ENCODE measurements at regions not wholly inside any gene's neighbourhood (a gene's known extent, or its start where the extent isn't known, plus 50 kb on each side); places are given as distances from the start of the nearest gene placed in this dataset.

GRCh38 chr13:86174622-86175021 lies 375.4 kb upstream of the SLITRK6 start:
- Mint-ChIP-seq H3K36me3 (ENCODE audit: unreplicated experiment) (no peaks in the 10 kb centered on the region), H3K4me1 (ENCODE audit: unreplicated experiment) (no peaks in the 10 kb centered on the region), H3K27me3 (ENCODE audit: unreplicated experiment) (peaks cover 2% of the 10 kb centered on the region), H3K9me3 (ENCODE audit: unreplicated experiment) (no peaks in the 10 kb centered on the region), H3K4me3 (ENCODE audit: unreplicated experiment) (no peak overlapping the region), H3K27ac (ENCODE audit: unreplicated experiment) (no peak overlapping the region)
- TF ChIP-seq CTCF (IDR thresholded peaks at IDR 0.05): peak; percentile 25
- no peak for DNase-seq (ENCODE audit: extremely low spot score, unreplicated experiment)

DNA sequence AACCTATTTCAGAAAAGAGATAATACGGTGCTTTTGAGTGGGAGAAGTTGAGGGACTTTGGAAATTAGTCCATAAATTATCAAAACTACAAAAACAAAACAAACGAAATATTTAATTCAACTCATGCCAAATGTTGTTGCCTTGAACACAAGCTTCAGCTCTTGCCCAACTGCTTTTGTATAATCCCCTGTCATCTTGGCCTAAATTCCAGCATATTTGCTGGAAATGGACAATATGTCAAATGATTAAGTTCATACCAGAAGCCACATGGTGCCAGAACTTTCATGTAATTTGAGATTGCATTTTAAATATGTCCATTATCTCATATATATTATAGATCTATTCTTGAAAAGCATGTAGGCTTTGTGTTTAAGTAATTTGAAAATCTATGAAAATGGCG lies 373.7 kb upstream of the SLITRK6 start:
- Mint-ChIP-seq H3K4me1 (ENCODE audit: unreplicated experiment) (no peaks in the 10 kb centered on the region), H3K4me3 (ENCODE audit: unreplicated experiment) (no peak overlapping the region), H3K36me3 (ENCODE audit: unreplicated experiment) (no peaks in the 10 kb centered on the region), H3K9me3 (ENCODE audit: unreplicated experiment) (no peaks in the 10 kb centered on the region), H3K27ac (ENCODE audit: unreplicated experiment) (no peak overlapping the region), H3K27me3 (ENCODE audit: unreplicated experiment) (peaks cover 2% of the 10 kb centered on the region)
- TF ChIP-seq CTCF (IDR thresholded peaks at IDR 0.05): no peak
- no peak for DNase-seq (ENCODE audit: extremely low spot score, unreplicated experiment)

DNA sequence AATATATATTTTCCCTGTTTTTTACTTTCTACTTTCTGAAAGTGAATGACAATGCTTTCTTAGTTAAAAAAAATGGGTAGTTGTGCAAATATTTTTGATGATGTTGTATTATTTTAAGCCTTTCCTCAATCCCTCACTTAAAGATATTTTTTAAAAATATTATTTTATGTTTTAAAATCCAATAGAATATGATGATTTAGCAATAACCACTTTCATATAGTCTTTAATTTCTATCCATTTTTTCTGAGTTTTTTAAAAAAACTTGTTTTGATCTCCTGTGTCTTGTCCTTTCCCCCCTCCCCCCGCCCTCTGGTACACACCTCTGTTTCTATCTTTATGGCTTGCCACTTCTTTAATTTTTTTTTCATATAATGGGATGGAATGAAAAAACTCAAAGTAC lies 362.0 kb upstream of the SLITRK6 start:
- DNase-seq (ENCODE audit: extremely low spot score, unreplicated experiment): no peak
- H3K36me3 Mint-ChIP-seq (ENCODE audit: unreplicated experiment): no peaks in the 10 kb centered on the region
- H3K4me1 Mint-ChIP-seq (ENCODE audit: unreplicated experiment): no peaks in the 10 kb centered on the region
- no peak overlapping the region for H3K27ac Mint-ChIP-seq (ENCODE audit: unreplicated experiment)
- H3K4me3 Mint-ChIP-seq (ENCODE audit: unreplicated experiment): no peak overlapping the region
- TF ChIP-seq CTCF (IDR thresholded peaks at IDR 0.05): no peak
- H3K9me3 Mint-ChIP-seq (ENCODE audit: unreplicated experiment): no peaks in the 10 kb centered on the region
- peaks cover 6% of the 10 kb centered on the region for H3K27me3 Mint-ChIP-seq (ENCODE audit: unreplicated experiment)

DNA sequence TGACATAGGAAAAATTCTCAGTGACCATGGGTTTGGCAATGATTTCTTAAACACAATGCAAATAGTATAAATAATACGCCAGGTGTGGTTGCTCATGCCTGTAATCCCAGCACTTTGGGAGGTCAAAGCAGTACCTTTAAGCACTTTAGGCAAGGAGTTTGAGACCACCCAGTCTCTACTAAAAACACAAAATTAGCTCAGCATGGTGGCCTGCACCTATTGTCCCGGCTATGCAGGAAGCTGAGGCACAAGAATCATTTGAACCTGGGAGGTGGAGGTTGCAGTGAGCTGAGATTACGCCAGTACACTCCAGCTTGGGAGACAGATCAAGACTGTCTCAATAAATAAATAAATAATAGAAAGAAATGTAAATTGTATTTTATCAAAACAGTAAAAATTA lies 356.5 kb upstream of the SLITRK6 start:
- no peaks in the 10 kb centered on the region for H3K4me1 Mint-ChIP-seq (ENCODE audit: unreplicated experiment)
- H3K4me3 Mint-ChIP-seq (ENCODE audit: unreplicated experiment): no peak overlapping the region
- H3K27ac Mint-ChIP-seq (ENCODE audit: unreplicated experiment): no peak overlapping the region
- H3K9me3 Mint-ChIP-seq (ENCODE audit: unreplicated experiment): no peaks in the 10 kb centered on the region
- H3K27me3 Mint-ChIP-seq (ENCODE audit: unreplicated experiment): peaks cover 6% of the 10 kb centered on the region
- H3K36me3 Mint-ChIP-seq (ENCODE audit: unreplicated experiment): no peaks in the 10 kb centered on the region
- no peak for TF ChIP-seq CTCF (IDR thresholded peaks at IDR 0.05)
- no peak for DNase-seq (ENCODE audit: extremely low spot score, unreplicated experiment)

DNA sequence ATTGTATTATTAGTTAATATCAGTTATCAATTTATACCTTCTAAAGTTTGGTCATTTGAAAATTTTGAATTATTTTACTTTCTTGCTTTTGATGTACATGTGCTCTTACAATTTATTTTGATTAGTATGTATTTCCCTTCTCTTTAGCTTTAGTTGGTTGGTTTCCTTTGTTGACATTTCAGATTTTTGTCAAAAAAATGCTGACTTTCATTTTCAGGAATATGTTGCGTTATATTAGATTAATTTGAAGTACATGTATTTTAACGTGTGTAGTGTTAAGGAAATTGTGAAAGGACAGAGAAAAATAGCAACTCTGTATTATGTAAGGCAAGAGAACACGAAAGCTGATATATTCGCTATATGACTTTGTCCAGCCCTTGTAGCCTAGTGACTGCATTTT lies 342.9 kb upstream of the SLITRK6 start:
- no peak for DNase-seq (ENCODE audit: extremely low spot score, unreplicated experiment)
- no peak for TF ChIP-seq CTCF (IDR thresholded peaks at IDR 0.05)
- H3K9me3 Mint-ChIP-seq (ENCODE audit: unreplicated experiment): no peaks in the 10 kb centered on the region
- H3K36me3 Mint-ChIP-seq (ENCODE audit: unreplicated experiment): no peaks in the 10 kb centered on the region
- H3K27ac Mint-ChIP-seq (ENCODE audit: unreplicated experiment): no peak overlapping the region
- no peaks in the 10 kb centered on the region for H3K27me3 Mint-ChIP-seq (ENCODE audit: unreplicated experiment)
- H3K4me1 Mint-ChIP-seq (ENCODE audit: unreplicated experiment): no peaks in the 10 kb centered on the region
- no peak overlapping the region for H3K4me3 Mint-ChIP-seq (ENCODE audit: unreplicated experiment)

Data from osteocyte (in vitro differentiated cells).